ENCODE measurements at regions not wholly inside any gene's neighbourhood (a gene's known extent, or its start where the extent isn't known, plus 50 kb on each side); places are given as distances from the start of the nearest gene placed in this dataset.

- DNase-seq (ENCODE audit: low spot score): no peak
Observed at GRCh38 chr21:24222676-24223075, 1384.6 kb downstream of the MRPL39 start.

GRCh38 chr21:24220446-24220845 is 1386.8 kb downstream of the MRPL39 start:
- DNase-seq (ENCODE audit: low spot score): no peak

GRCh38 chr21:24217151-24217550 is 1390.1 kb downstream of the MRPL39 start:
- no peak for DNase-seq (ENCODE audit: low spot score)

- DNase-seq (ENCODE audit: low spot score): no peak
Observed at GRCh38 chr21:24210130-24210529, 1397.2 kb downstream of the MRPL39 start.

GRCh38 chr21:24208562-24209260 is 1398.6 kb downstream of the MRPL39 start:
- no peak for DNase-seq (ENCODE audit: low spot score)

- no peak for DNase-seq (ENCODE audit: low spot score)
Observed at GRCh38 chr21:24205319-24205718, 1402.0 kb downstream of the MRPL39 start.

GRCh38 chr21:24204641-24205040 is 1402.6 kb downstream of the MRPL39 start:
- DNase-seq (ENCODE audit: low spot score): peak; percentile 36

- DNase-seq (ENCODE audit: low spot score): no peak
Observed at GRCh38 chr21:24200052-24200451, 1407.2 kb downstream of the MRPL39 start.

- DNase-seq (ENCODE audit: low spot score): no peak
Observed at GRCh38 chr21:24197923-24198322, 1409.4 kb downstream of the MRPL39 start.

- no peak for DNase-seq (ENCODE audit: low spot score)
Observed at GRCh38 chr21:24197132-24197643, 1410.1 kb downstream of the MRPL39 start.

- DNase-seq (ENCODE audit: low spot score): no peak
Observed at GRCh38 chr21:24188506-24188905, 1418.8 kb downstream of the MRPL39 start.

GRCh38 chr21:24183077-24183476 is 1424.2 kb downstream of the MRPL39 start:
- DNase-seq (ENCODE audit: low spot score): no peak

GRCh38 chr21:24179110-24179509 is 1428.2 kb downstream of the MRPL39 start:
- DNase-seq (ENCODE audit: low spot score): no peak

- DNase-seq (ENCODE audit: low spot score): no peak
Observed at GRCh38 chr21:24175106-24175505, 1432.2 kb downstream of the MRPL39 start.

- peak; percentile 54 for DNase-seq (ENCODE audit: low spot score)
Observed at GRCh38 chr21:24171736-24172135, 1435.5 kb downstream of the MRPL39 start.

GRCh38 chr21:24163539-24163938 is 1443.7 kb downstream of the MRPL39 start:
- no peak for DNase-seq (ENCODE audit: low spot score)

GRCh38 chr21:24160528-24160927 is 1446.8 kb downstream of the MRPL39 start:
- DNase-seq (ENCODE audit: low spot score): no peak

GRCh38 chr21:24153137-24153536 is 1454.1 kb downstream of the MRPL39 start:
- DNase-seq (ENCODE audit: low spot score): no peak

GRCh38 chr21:24150753-24151152 is 1456.5 kb downstream of the MRPL39 start:
- DNase-seq (ENCODE audit: low spot score): no peak

GRCh38 chr21:24148461-24148860 is 1458.8 kb downstream of the MRPL39 start:
- DNase-seq (ENCODE audit: low spot score): peak; percentile 65

- DNase-seq (ENCODE audit: low spot score): no peak
Observed at GRCh38 chr21:24147674-24148073, 1459.6 kb downstream of the MRPL39 start.

GRCh38 chr21:24131056-24131455 is 1476.2 kb downstream of the MRPL39 start:
- no peak for DNase-seq (ENCODE audit: low spot score)

- DNase-seq (ENCODE audit: low spot score): no peak
Observed at GRCh38 chr21:24127651-24128050, 1479.6 kb downstream of the MRPL39 start.

- no peak for DNase-seq (ENCODE audit: low spot score)
Observed at GRCh38 chr21:24123785-24124184, 1483.5 kb downstream of the MRPL39 start.

Measured in D341Med (cell line).